ENCODE measurements at regions not wholly inside any gene's neighbourhood (a gene's known extent, or its start where the extent isn't known, plus 50 kb on each side); places are given as distances from the start of the nearest gene placed in this dataset.
"Not testable (repeated sequence)": the region's sequence is repeated elsewhere in the genome, so short reads cannot be mapped to it uniquely, and the experiment has no call there.

- not testable (repeated sequence) for TF ChIP-seq CTCF (IDR thresholded peaks at IDR 0.05); ZFX (IDR thresholded peaks at IDR 0.05; ENCODE audit: borderline replicate concordance)
Observed at GRCh38 chr4:78664296-78664695, 111.9 kb upstream of the BMP2K start.

Data from 22Rv1 (cell line).